ENCODE measurements at regions not wholly inside any gene's neighbourhood (a gene's known extent, or its start where the extent isn't known, plus 50 kb on each side); places are given as distances from the start of the nearest gene placed in this dataset.

DNA sequence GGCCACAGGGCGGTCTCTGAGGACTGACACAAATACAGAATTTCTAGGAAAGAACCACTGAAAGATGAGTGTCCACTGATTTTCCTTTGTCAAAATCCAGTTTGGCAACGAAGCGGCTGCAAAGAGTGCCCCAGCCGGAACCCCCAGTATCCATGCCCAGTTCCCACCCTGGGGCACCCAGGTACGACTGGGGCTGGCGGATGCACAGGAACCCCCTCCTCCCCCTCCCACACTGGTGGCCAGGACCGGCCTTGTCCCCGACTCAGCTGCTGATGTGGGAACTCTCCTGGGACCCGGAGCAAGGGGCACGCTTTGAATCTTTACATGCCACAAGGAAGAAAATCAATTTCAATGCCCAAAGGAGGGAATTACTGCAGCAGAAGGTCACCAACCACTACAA lies 220.8 kb upstream of the ZNF507 start:
- TF ChIP-seq, protein P1, sequence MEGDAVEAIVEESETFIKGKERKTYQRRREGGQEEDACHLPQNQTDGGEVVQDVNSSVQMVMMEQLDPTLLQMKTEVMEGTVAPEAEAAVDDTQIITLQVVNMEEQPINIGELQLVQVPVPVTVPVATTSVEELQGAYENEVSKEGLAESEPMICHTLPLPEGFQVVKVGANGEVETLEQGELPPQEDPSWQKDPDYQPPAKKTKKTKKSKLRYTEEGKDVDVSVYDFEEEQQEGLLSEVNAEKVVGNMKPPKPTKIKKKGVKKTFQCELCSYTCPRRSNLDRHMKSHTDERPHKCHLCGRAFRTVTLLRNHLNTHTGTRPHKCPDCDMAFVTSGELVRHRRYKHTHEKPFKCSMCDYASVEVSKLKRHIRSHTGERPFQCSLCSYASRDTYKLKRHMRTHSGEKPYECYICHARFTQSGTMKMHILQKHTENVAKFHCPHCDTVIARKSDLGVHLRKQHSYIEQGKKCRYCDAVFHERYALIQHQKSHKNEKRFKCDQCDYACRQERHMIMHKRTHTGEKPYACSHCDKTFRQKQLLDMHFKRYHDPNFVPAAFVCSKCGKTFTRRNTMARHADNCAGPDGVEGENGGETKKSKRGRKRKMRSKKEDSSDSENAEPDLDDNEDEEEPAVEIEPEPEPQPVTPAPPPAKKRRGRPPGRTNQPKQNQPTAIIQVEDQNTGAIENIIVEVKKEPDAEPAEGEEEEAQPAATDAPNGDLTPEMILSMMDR (IDR thresholded peaks at IDR 0.05; ENCODE audit: control insufficient read depth, insufficient read depth, low read depth, low read length, missing control alignments): no peak
- no peak for DNase-seq (ENCODE audit: low read depth)
- no peak overlapping the region for H3K4me3 ChIP-seq (ENCODE audit: control insufficient read depth, low read depth, low read length)

DNA sequence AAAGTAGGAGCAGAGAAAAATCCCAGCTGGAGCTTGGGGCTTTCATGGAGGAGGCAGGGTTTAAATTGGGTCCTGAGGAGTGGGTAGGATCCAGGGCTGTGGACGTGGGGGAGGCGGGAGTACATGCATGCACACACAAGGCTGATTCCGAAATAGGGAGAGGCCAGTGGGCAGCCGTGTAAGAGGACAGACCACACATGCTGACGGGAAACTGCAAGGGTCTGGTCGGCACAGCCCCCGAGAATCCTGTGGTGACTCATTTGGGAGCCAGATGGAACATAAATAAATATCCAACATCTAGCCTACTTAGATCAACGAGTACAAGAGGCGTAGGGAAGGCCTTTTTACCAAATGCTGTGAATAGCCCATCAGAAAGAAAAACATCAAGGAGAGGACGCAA lies 216.3 kb upstream of the ZNF507 start:
- no peak overlapping the region for H3K4me3 ChIP-seq (ENCODE audit: control insufficient read depth, low read depth, low read length)
- TF ChIP-seq, protein P1 (IDR thresholded peaks at IDR 0.05; ENCODE audit: control insufficient read depth, insufficient read depth, low read depth, low read length, missing control alignments): no peak
- DNase-seq (ENCODE audit: low read depth): no peak

DNA sequence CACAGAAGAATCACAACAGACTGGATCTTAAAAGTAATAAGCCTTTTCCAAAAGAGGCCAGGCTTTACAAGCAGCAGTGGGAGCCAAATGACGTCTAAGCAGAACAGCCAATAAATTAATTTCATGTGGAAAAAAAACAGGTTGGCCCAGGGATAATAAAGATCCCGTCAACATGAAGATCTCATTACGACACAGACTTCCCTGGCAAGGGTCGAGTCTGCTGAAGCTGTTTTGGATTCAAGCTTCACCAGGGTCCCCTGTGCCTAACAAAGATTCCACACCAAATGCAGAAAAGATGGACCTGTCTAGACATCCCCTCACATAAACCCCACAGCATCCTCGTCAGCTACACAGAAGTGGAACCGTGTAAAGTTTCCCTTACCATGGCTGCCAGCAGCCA lies 215.1 kb upstream of the ZNF507 start:
- no peak for DNase-seq (ENCODE audit: low read depth)
- TF ChIP-seq, protein P1 (IDR thresholded peaks at IDR 0.05; ENCODE audit: control insufficient read depth, insufficient read depth, low read depth, low read length, missing control alignments): no peak
- no peak overlapping the region for H3K4me3 ChIP-seq (ENCODE audit: control insufficient read depth, low read depth, low read length)

DNA sequence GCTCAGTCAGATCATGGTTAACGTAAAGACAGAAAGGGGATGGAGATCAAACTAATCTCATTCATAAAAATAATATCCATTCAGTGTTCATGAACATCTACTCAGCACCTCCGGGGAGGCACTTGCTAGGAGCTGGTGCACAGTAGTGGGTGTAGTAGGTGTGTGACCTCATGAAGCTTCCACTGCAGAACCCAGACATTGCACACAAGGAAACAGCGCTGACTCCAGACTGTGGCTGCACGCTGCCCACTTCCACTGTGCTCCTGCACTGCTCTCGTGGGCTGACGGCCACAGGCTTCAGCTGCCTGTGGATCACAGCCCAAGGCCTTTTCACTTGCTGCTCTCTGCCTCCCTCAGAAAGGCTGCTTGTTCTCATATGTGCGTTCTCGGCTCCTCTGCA lies 214.4 kb upstream of the ZNF507 start:
- TF ChIP-seq, protein P1 (IDR thresholded peaks at IDR 0.05; ENCODE audit: control insufficient read depth, insufficient read depth, low read depth, low read length, missing control alignments): no peak
- no peak for DNase-seq (ENCODE audit: low read depth)
- H3K4me3 ChIP-seq (ENCODE audit: control insufficient read depth, low read depth, low read length): no peak overlapping the region

DNA sequence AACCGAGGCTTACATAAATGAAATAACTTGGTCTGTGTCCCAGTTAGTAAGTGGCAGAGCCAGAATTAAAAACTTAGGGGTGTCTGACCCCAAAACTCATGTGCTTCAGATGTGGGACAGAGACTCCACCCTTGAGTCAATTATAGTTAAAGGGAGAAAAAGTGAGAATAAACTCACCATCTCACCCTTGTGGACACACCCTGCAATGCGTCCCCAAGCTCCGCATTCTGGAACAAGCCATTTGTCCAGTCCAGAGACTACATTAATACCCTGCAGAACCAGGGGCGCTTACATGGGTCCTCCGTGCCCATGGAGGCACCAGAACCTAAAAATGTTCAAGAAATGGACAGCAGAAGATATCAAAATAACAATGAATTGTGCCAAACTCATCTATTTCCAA lies 207.0 kb upstream of the ZNF507 start:
- no peak for DNase-seq (ENCODE audit: low read depth)
- no peak overlapping the region for H3K4me3 ChIP-seq (ENCODE audit: control insufficient read depth, low read depth, low read length)
- TF ChIP-seq, protein P1 (IDR thresholded peaks at IDR 0.05; ENCODE audit: control insufficient read depth, insufficient read depth, low read depth, low read length, missing control alignments): no peak

DNA sequence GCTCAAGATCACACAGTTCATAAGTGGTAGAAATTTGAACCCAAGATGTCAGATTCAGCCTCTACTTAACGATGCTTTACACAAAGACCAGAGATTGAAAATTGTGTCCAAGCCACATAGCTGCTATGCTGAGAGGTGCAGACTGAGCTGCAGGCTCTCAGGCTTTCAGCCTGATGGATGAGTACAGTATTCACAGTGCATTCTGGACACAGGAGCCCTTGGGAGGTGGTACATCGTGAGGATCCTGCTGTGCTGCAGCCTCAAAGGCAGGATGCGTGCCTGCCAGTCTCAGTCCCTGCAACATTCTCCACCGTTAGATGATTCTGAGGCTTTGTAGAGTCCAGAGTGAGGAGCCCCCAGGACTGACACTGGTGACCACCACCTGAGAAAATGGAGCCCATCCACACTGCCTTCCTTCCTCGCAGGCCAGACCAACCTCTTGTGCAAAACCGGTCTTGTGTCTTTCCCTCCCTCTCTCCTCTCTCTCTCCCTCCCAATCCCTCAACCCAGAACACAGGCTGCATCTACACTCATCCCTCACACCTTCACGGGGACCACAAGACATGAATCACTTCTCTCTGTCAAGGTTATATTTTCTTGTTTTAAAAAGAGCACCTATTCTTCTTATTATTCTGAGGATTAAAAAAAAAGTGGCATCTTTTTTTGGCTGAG lies 203.4 kb upstream of the ZNF507 start:
- no peak for DNase-seq (ENCODE audit: low read depth)
- TF ChIP-seq, protein P1 (IDR thresholded peaks at IDR 0.05; ENCODE audit: control insufficient read depth, insufficient read depth, low read depth, low read length, missing control alignments): no peak
- no peak overlapping the region for H3K4me3 ChIP-seq (ENCODE audit: control insufficient read depth, low read depth, low read length)

Measured in AG09309 (cell line).